ENCODE measurements at regions not wholly inside any gene's neighbourhood (a gene's known extent, or its start where the extent isn't known, plus 50 kb on each side); places are given as distances from the start of the nearest gene placed in this dataset.
"Not testable (repeated sequence)": the region's sequence is repeated elsewhere in the genome, so short reads cannot be mapped to it uniquely, and the experiment has no call there.

GRCh38 chr1:157368941-157369340, 183.4 kb downstream of the FCRL5 start:
- not testable (repeated sequence) for DNase-seq (ENCODE audit: low read depth in 2 of 2)

- DNase-seq (ENCODE audit: low read depth in 2 of 2): no peak
Measured at GRCh38 chr1:157368363-157368762, 184.0 kb downstream of the FCRL5 start.

- no peak for DNase-seq (ENCODE audit: low read depth in 2 of 2)
Measured at GRCh38 chr1:157367870-157368269, 184.4 kb downstream of the FCRL5 start.

GRCh38 chr1:157367091-157367739, 185.1 kb downstream of the FCRL5 start:
- no peak for DNase-seq (ENCODE audit: low read depth in 2 of 2)

- no peak for DNase-seq (ENCODE audit: low read depth in 2 of 2)
Measured at GRCh38 chr1:157364612-157365011, 187.7 kb downstream of the FCRL5 start.

GRCh38 chr1:157363660-157364140, 188.6 kb downstream of the FCRL5 start:
- DNase-seq (ENCODE audit: low read depth in 2 of 2): no peak

GRCh38 chr1:157360023-157360390, 192.3 kb downstream of the FCRL5 start:
- no peak for DNase-seq (ENCODE audit: low read depth in 2 of 2)

GRCh38 chr1:157359314-157360022, 192.8 kb downstream of the FCRL5 start:
- no peak for DNase-seq (ENCODE audit: low read depth in 2 of 2)

- DNase-seq (ENCODE audit: low read depth in 2 of 2): no peak
Measured at GRCh38 chr1:157357111-157357510, 195.2 kb downstream of the FCRL5 start.

- no peak for DNase-seq (ENCODE audit: low read depth in 2 of 2)
Measured at GRCh38 chr1:157356601-157357000, 195.7 kb downstream of the FCRL5 start.

- no peak for DNase-seq (ENCODE audit: low read depth in 2 of 2)
Measured at GRCh38 chr1:157353546-157353945, 198.8 kb downstream of the FCRL5 start.

- no peak for DNase-seq (ENCODE audit: low read depth in 2 of 2)
Measured at GRCh38 chr1:157352817-157353408, 199.4 kb downstream of the FCRL5 start.

GRCh38 chr1:157352216-157352615, 200.1 kb downstream of the FCRL5 start:
- DNase-seq (ENCODE audit: low read depth in 2 of 2): no peak

- DNase-seq (ENCODE audit: low read depth in 2 of 2): not testable (repeated sequence)
Measured at GRCh38 chr1:157351800-157352199, 200.5 kb downstream of the FCRL5 start.

GRCh38 chr1:157348538-157349480, 203.5 kb downstream of the FCRL5 start:
- DNase-seq (ENCODE audit: low read depth in 2 of 2): no peak

GRCh38 chr1:157347506-157347905, 204.8 kb downstream of the FCRL5 start:
- no peak for DNase-seq (ENCODE audit: low read depth in 2 of 2)

- not testable (repeated sequence) for DNase-seq (ENCODE audit: low read depth in 2 of 2)
Measured at GRCh38 chr1:157337785-157338184, 199.6 kb upstream of the ETV3 start.

GRCh38 chr1:157335056-157335455, 196.9 kb upstream of the ETV3 start:
- no peak for DNase-seq (ENCODE audit: low read depth in 2 of 2)

GRCh38 chr1:157334041-157334440, 195.8 kb upstream of the ETV3 start:
- DNase-seq (ENCODE audit: low read depth in 2 of 2): no peak

GRCh38 chr1:157330177-157330576, 192.0 kb upstream of the ETV3 start:
- not testable (repeated sequence) for DNase-seq (ENCODE audit: low read depth in 2 of 2)

- not testable (repeated sequence) for DNase-seq (ENCODE audit: low read depth in 2 of 2)
Measured at GRCh38 chr1:157328120-157328519, 189.9 kb upstream of the ETV3 start.

All from activated CD4-positive, alpha-beta T cell treated with anti-CD3 and anti-CD28 coated beads for 24 hours (primary cell).